ENCODE measurements at regions not wholly inside any gene's neighbourhood (a gene's known extent, or its start where the extent isn't known, plus 50 kb on each side); places are given as distances from the start of the nearest gene placed in this dataset.

DNA sequence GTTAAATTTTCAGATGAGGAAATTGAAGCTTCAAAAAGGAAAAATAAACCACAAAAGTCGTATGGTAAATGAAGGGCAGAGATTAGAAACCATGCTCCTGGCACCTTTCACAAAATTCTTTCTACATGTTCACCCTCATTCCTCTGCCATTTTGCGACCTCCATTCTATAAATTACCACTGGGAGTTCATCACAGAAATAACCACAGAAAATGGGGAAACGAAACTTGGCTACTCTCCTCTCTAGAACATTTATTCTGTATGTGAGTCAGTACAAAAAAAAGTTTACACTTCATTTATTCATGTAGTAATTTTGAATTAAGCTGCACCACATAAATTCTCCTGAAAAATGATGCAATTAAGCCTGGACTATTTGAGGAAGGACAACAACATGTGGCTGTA is 320.9 kb upstream of the C1orf87 start:
- Histone ChIP-seq H3K4me1 (ENCODE audit: control insufficient read depth in 1 of 2, extremely low read depth in 1 of 2, insufficient read depth in 2 of 2, low read length in 2 of 2) (no peaks in the 10 kb centered on the region), H3K4me3 (ENCODE audit: control insufficient read depth in 1 of 2, extremely low read depth in 1 of 2, low read length in 1 of 2) (no peak overlapping the region), H3K36me3 (ENCODE audit: control insufficient read depth in 2 of 2, extremely low read depth in 1 of 2, insufficient read depth in 1 of 2, low read length in 1 of 2) (no peaks in the 10 kb centered on the region), H3K27ac (ENCODE audit: low read length) (no peak overlapping the region), H3K9me3 (no peaks in the 10 kb centered on the region), H3K27me3 (replicated peaks in 1 of 2; ENCODE audit: control insufficient read depth in 2 of 2, extremely low read depth in 1 of 2, insufficient read depth in 2 of 2, low read length in 1 of 2) (no peaks in the 10 kb centered on the region)
- DNase-seq, result no peak
- Mint-ChIP-seq H3K27ac (no peak overlapping the region), H3K4me1 (no peaks in the 10 kb centered on the region), H3K9me3 (no peaks in the 10 kb centered on the region), H3K27me3 (peaks cover 0 to 14% of the 10 kb centered on the region in 2 donors), H3K36me3 (no peaks in the 10 kb centered on the region), H3K4me3 (no peak overlapping the region)
- no CpG with 5 or more reads among the region's 3 CpGs for WGBS (ENCODE audit: insufficient coverage)
- CTCF ChIA-PET, result no interaction called here
- ATAC-seq (replicated peaks in 1 of 4), result no peak
- POLR2A ChIA-PET, result no interaction called here

- no peak overlapping the region for H3K27ac Mint-ChIP-seq
- no peak for DNase-seq
- H3K4me1 Mint-ChIP-seq, result no peaks in the 10 kb centered on the region
- no peaks in the 10 kb centered on the region for H3K4me1 ChIP-seq (ENCODE audit: control insufficient read depth in 1 of 2, extremely low read depth in 1 of 2, insufficient read depth in 2 of 2, low read length in 2 of 2)
- no peak overlapping the region for H3K4me3 Mint-ChIP-seq
- no peaks in the 10 kb centered on the region for H3K27me3 ChIP-seq (replicated peaks in 1 of 2; ENCODE audit: control insufficient read depth in 2 of 2, extremely low read depth in 1 of 2, insufficient read depth in 2 of 2, low read length in 1 of 2)
- no peaks in the 10 kb centered on the region for H3K9me3 Mint-ChIP-seq
- WGBS (ENCODE audit: insufficient coverage), result no CpG with 5 or more reads among the region's 3 CpGs
- no peaks in the 10 kb centered on the region for H3K9me3 ChIP-seq
- H3K27ac ChIP-seq (ENCODE audit: low read length), result no peak overlapping the region
- no peaks in the 10 kb centered on the region for H3K36me3 Mint-ChIP-seq
- H3K27me3 Mint-ChIP-seq, result peaks cover 0 to 15% of the 10 kb centered on the region in 2 donors
- no peak for ATAC-seq (replicated peaks in 1 of 4)
- H3K4me3 ChIP-seq (ENCODE audit: control insufficient read depth in 1 of 2, extremely low read depth in 1 of 2, low read length in 1 of 2), result no peak overlapping the region
- ChIA-PET POLR2A (no interaction called here), CTCF (no interaction called here)
- H3K36me3 ChIP-seq (ENCODE audit: control insufficient read depth in 2 of 2, extremely low read depth in 1 of 2, insufficient read depth in 1 of 2, low read length in 1 of 2), result no peaks in the 10 kb centered on the region
These were observed 317.2 kb upstream of the C1orf87 start for GRCh38 chr1:60390593-60391282.

GRCh38 chr1:60388092-60388987 is 314.8 kb upstream of the C1orf87 start:
- Histone ChIP-seq H3K27ac (ENCODE audit: low read length) (no peak overlapping the region), H3K4me3 (ENCODE audit: control insufficient read depth in 1 of 2, extremely low read depth in 1 of 2, low read length in 1 of 2) (no peak overlapping the region), H3K36me3 (ENCODE audit: control insufficient read depth in 2 of 2, extremely low read depth in 1 of 2, insufficient read depth in 1 of 2, low read length in 1 of 2) (no peaks in the 10 kb centered on the region), H3K9me3 (no peaks in the 10 kb centered on the region), H3K27me3 (replicated peaks in 1 of 2; ENCODE audit: control insufficient read depth in 2 of 2, extremely low read depth in 1 of 2, insufficient read depth in 2 of 2, low read length in 1 of 2) (no peaks in the 10 kb centered on the region), H3K4me1 (ENCODE audit: control insufficient read depth in 1 of 2, extremely low read depth in 1 of 2, insufficient read depth in 2 of 2, low read length in 2 of 2) (no peaks in the 10 kb centered on the region)
- H3K36me3 Mint-ChIP-seq, result no peaks in the 10 kb centered on the region
- peaks cover 0 to 11% of the 10 kb centered on the region in 2 donors for H3K27me3 Mint-ChIP-seq
- no peaks in the 10 kb centered on the region for H3K9me3 Mint-ChIP-seq
- DNase-seq, result no peak
- ChIA-PET CTCF (interaction anchor here in 1 of 2 donors (0.6 kb wide), 1 partner anchor 1747 kb away, joined by 3 read pairs; no protein-coding TSS in a partner anchor), POLR2A (no interaction called here)
- no peak overlapping the region for H3K4me3 Mint-ChIP-seq
- H3K4me1 Mint-ChIP-seq, result no peaks in the 10 kb centered on the region
- ATAC-seq (replicated peaks in 1 of 4), result no peak
- H3K27ac Mint-ChIP-seq, result no peak overlapping the region
- WGBS (ENCODE audit: insufficient coverage), result 88% methylated on average over 5 of the region's 7 CpGs

DNA sequence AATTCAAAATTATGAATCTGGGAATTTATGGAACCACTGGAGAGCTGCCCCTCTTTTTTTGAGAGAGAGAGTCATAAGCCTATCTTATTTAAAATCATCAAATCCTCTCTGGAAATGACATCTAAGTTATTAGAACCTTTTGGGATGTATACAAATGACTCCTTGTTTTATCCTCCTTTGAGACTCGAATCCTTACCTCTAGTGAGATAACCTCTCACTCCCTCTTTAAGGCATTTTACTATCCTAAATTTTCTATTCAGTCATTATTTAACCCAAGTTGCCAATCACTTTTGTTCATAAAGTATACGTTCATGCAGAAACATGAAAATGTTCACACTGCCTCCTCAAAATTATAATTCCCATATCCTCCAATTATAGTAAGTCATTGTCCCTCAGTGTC is 313.6 kb upstream of the C1orf87 start:
- WGBS (ENCODE audit: insufficient coverage), result 60% methylated on average over 2 of the region's 2 CpGs
- no peak for ATAC-seq (replicated peaks in 1 of 4)

DNA sequence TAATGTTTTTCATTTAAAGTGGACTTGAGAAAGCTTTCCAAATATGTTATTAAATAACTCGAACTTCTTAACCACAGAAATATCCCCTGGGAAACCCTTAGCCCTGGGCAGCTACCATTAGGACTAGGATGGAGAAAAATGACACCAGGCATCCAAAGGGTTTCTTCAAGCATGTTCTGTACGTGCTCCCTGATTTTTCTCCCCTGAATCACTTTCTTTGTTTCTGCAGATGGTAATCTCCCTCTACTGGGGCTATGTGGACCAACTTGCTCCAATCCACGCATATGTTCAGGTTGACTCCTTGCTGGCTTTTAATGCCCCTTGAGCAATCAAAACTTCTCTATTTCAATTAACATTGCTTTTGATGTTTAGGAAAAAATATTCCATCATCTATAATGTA is 312.7 kb upstream of the C1orf87 start:
- no peaks in the 10 kb centered on the region for H3K4me1 Mint-ChIP-seq
- ATAC-seq (replicated peaks in 1 of 4) (no peak), DNase-seq (no peak)
- ChIA-PET POLR2A (no interaction called here), CTCF (no interaction called here)
- no peaks in the 10 kb centered on the region for H3K36me3 Mint-ChIP-seq
- Histone ChIP-seq H3K27ac (ENCODE audit: low read length) (no peak overlapping the region), H3K4me1 (ENCODE audit: control insufficient read depth in 1 of 2, extremely low read depth in 1 of 2, insufficient read depth in 2 of 2, low read length in 2 of 2) (no peaks in the 10 kb centered on the region), H3K4me3 (ENCODE audit: control insufficient read depth in 1 of 2, extremely low read depth in 1 of 2, low read length in 1 of 2) (no peak overlapping the region), H3K36me3 (ENCODE audit: control insufficient read depth in 2 of 2, extremely low read depth in 1 of 2, insufficient read depth in 1 of 2, low read length in 1 of 2) (no peaks in the 10 kb centered on the region), H3K27me3 (replicated peaks in 1 of 2; ENCODE audit: control insufficient read depth in 2 of 2, extremely low read depth in 1 of 2, insufficient read depth in 2 of 2, low read length in 1 of 2) (no peaks in the 10 kb centered on the region), H3K9me3 (no peaks in the 10 kb centered on the region)
- H3K27me3 Mint-ChIP-seq, result peaks cover 0 to 7% of the 10 kb centered on the region in 2 donors
- 60% methylated on average over 1 of the region's 3 CpGs for WGBS (ENCODE audit: insufficient coverage)
- no peak overlapping the region for H3K27ac Mint-ChIP-seq
- no peak overlapping the region for H3K4me3 Mint-ChIP-seq
- no peaks in the 10 kb centered on the region for H3K9me3 Mint-ChIP-seq

More for the DNA sequence above, 313.6 kb upstream of the C1orf87 start:
- Mint-ChIP-seq H3K9me3 (no peaks in the 10 kb centered on the region), H3K4me1 (no peaks in the 10 kb centered on the region), H3K27ac (no peak overlapping the region), H3K27me3 (peaks cover 0 to 10% of the 10 kb centered on the region in 2 donors), H3K36me3 (no peaks in the 10 kb centered on the region), H3K4me3 (no peak overlapping the region)
- no peaks in the 10 kb centered on the region for H3K27me3 ChIP-seq (replicated peaks in 1 of 2; ENCODE audit: control insufficient read depth in 2 of 2, extremely low read depth in 1 of 2, insufficient read depth in 2 of 2, low read length in 1 of 2)
- POLR2A ChIA-PET, result no interaction called here
- no peak overlapping the region for H3K4me3 ChIP-seq (ENCODE audit: control insufficient read depth in 1 of 2, extremely low read depth in 1 of 2, low read length in 1 of 2)
- no peaks in the 10 kb centered on the region for H3K4me1 ChIP-seq (ENCODE audit: control insufficient read depth in 1 of 2, extremely low read depth in 1 of 2, insufficient read depth in 2 of 2, low read length in 2 of 2)
- H3K27ac ChIP-seq (ENCODE audit: low read length), result no peak overlapping the region
- DNase-seq, result no peak
- CTCF ChIA-PET, result no interaction called here
- H3K9me3 ChIP-seq, result no peaks in the 10 kb centered on the region
- no peaks in the 10 kb centered on the region for H3K36me3 ChIP-seq (ENCODE audit: control insufficient read depth in 2 of 2, extremely low read depth in 1 of 2, insufficient read depth in 1 of 2, low read length in 1 of 2)

- H3K27me3 ChIP-seq (replicated peaks in 1 of 2; ENCODE audit: control insufficient read depth in 2 of 2, extremely low read depth in 1 of 2, insufficient read depth in 2 of 2, low read length in 1 of 2), result no peaks in the 10 kb centered on the region
- no peaks in the 10 kb centered on the region for H3K4me1 Mint-ChIP-seq
- WGBS (ENCODE audit: insufficient coverage), result 100% methylated on average over 1 of the region's 1 CpG
- H3K36me3 ChIP-seq (ENCODE audit: control insufficient read depth in 2 of 2, extremely low read depth in 1 of 2, insufficient read depth in 1 of 2, low read length in 1 of 2), result no peaks in the 10 kb centered on the region
- H3K4me1 ChIP-seq (ENCODE audit: control insufficient read depth in 1 of 2, extremely low read depth in 1 of 2, insufficient read depth in 2 of 2, low read length in 2 of 2), result no peaks in the 10 kb centered on the region
- H3K27ac Mint-ChIP-seq, result no peak overlapping the region
- no peak for ATAC-seq (replicated peaks in 1 of 4)
- peaks cover 15 to 19% (median 17%) of the 10 kb centered on the region in 3 donors for H3K9me3 Mint-ChIP-seq
- POLR2A ChIA-PET, result no interaction called here
- CTCF ChIA-PET, result no interaction called here
- H3K4me3 ChIP-seq (ENCODE audit: control insufficient read depth in 1 of 2, extremely low read depth in 1 of 2, low read length in 1 of 2), result no peak overlapping the region
- H3K27ac ChIP-seq (ENCODE audit: low read length), result no peak overlapping the region
- no peak for DNase-seq
- H3K27me3 Mint-ChIP-seq, result peaks cover 0 to 7% of the 10 kb centered on the region in 2 donors
- H3K9me3 ChIP-seq, result no peaks in the 10 kb centered on the region
- no peaks in the 10 kb centered on the region for H3K36me3 Mint-ChIP-seq
- no peak overlapping the region for H3K4me3 Mint-ChIP-seq
These were observed 302.6 kb upstream of the C1orf87 start for GRCh38 chr1:60376196-60376595.
